ENCODE measurements at regions not wholly inside any gene's neighbourhood (a gene's known extent, or its start where the extent isn't known, plus 50 kb on each side); places are given as distances from the start of the nearest gene placed in this dataset.

DNA sequence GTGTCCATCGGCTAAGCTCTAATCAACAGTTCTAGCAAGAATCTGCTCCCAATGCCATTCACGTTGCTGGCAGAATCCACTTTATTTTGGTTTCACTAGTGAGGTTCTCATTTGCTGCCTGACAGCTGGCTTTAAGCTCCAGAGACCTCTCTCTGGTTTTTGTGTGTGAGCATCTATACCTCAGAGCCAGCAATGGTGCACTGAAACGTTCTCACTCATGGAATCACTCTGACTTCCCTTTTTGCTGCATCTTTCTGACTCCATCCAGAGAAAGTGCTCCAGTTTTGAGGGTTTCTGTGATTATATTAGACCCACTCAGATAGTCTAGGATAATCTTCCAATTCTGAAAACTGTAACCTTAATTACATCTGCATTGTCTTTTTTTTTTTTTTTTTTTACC is 596.6 kb downstream of the RNF144A start:
- Histone ChIP-seq H3K4me3 (ENCODE audit: low read length in 2 of 2) (no peak overlapping the region), H3K27ac (ENCODE audit: low read depth in 1 of 2, low read length in 1 of 2) (no peak overlapping the region), H3K36me3 (ENCODE audit: control insufficient read depth in 2 of 2, insufficient read depth in 2 of 2, low read length in 1 of 2) (no peaks in the 10 kb centered on the region), H3K9me3 (ENCODE audit: control insufficient read depth in 2 of 2, insufficient read depth in 1 of 2, low read length in 1 of 2) (peaks cover 0 to 4% of the 10 kb centered on the region in 2 donors), H3K4me1 (ENCODE audit: control insufficient read depth in 2 of 2, insufficient read depth in 2 of 2, low read length in 2 of 2) (peaks cover 0 to 2% of the 10 kb centered on the region in 2 donors), H3K27me3 (ENCODE audit: control insufficient read depth in 2 of 2, insufficient read depth in 1 of 2, low read length in 1 of 2) (no peaks in the 10 kb centered on the region)
- DNase-seq (ENCODE audit: low read depth in 6 of 9, low spot score in 9 of 9), result no peak
- WGBS, result 91% methylated on average over 3 of the region's 3 CpGs

- Histone ChIP-seq H3K9me3 (ENCODE audit: control insufficient read depth in 2 of 2, insufficient read depth in 1 of 2, low read length in 1 of 2) (peaks cover 0 to 4% of the 10 kb centered on the region in 2 donors), H3K27ac (ENCODE audit: low read depth in 1 of 2, low read length in 1 of 2) (no peak overlapping the region), H3K27me3 (ENCODE audit: control insufficient read depth in 2 of 2, insufficient read depth in 1 of 2, low read length in 1 of 2) (no peaks in the 10 kb centered on the region), H3K36me3 (ENCODE audit: control insufficient read depth in 2 of 2, insufficient read depth in 2 of 2, low read length in 1 of 2) (no peaks in the 10 kb centered on the region), H3K4me1 (ENCODE audit: control insufficient read depth in 2 of 2, insufficient read depth in 2 of 2, low read length in 2 of 2) (peaks cover 0 to 2% of the 10 kb centered on the region in 2 donors), H3K4me3 (ENCODE audit: low read length in 2 of 2) (no peak overlapping the region)
- peak in 1 of 9 donors; percentile 45 for DNase-seq (ENCODE audit: low read depth in 6 of 9, low spot score in 9 of 9)
Measured at GRCh38 chr2:7515327-7515726, 598.1 kb downstream of the RNF144A start.

DNA sequence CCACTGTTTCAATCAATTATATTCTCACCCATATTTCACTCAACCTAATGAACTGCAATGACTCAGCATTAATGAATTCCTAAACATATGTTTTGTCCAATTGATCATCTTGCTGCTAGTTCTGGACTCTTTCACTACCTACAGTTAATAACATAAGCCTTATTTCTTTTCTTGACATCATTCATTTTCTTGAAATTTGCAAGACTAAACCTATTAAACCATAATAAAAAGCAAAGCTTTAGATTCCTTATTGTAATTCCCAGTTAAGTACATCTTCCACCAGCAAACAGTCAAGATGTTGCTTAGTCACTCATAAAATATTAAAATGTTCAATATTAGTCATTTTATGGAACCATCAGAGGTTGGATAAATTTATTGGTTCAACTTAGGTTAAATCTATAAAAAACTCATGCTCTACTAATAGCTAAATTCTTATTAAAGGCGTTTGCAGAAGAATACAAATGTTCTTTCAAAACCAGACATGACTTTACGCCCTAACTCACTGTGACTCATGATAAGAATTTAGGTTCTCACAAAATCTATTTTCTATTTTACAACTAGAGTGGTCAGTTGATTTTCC is 599.4 kb downstream of the RNF144A start:
- Histone ChIP-seq H3K36me3 (ENCODE audit: control insufficient read depth in 2 of 2, insufficient read depth in 2 of 2, low read length in 1 of 2) (no peaks in the 10 kb centered on the region), H3K9me3 (ENCODE audit: control insufficient read depth in 2 of 2, insufficient read depth in 1 of 2, low read length in 1 of 2) (no peaks in the 10 kb centered on the region), H3K27ac (ENCODE audit: low read depth in 1 of 2, low read length in 1 of 2) (no peak overlapping the region), H3K4me3 (ENCODE audit: low read length in 2 of 2) (no peak overlapping the region), H3K27me3 (ENCODE audit: control insufficient read depth in 2 of 2, insufficient read depth in 1 of 2, low read length in 1 of 2) (no peaks in the 10 kb centered on the region), H3K4me1 (ENCODE audit: control insufficient read depth in 2 of 2, insufficient read depth in 2 of 2, low read length in 2 of 2) (no peaks in the 10 kb centered on the region)
- DNase-seq (ENCODE audit: low read depth in 6 of 9, low spot score in 9 of 9), result no peak
- WGBS, result 95% methylated on average over 2 of the region's 2 CpGs

GRCh38 chr2:7517088-7517487 is 599.9 kb downstream of the RNF144A start:
- Histone ChIP-seq H3K27me3 (ENCODE audit: control insufficient read depth in 2 of 2, insufficient read depth in 1 of 2, low read length in 1 of 2) (no peaks in the 10 kb centered on the region), H3K36me3 (ENCODE audit: control insufficient read depth in 2 of 2, insufficient read depth in 2 of 2, low read length in 1 of 2) (no peaks in the 10 kb centered on the region), H3K9me3 (ENCODE audit: control insufficient read depth in 2 of 2, insufficient read depth in 1 of 2, low read length in 1 of 2) (no peaks in the 10 kb centered on the region), H3K4me3 (ENCODE audit: low read length in 2 of 2) (no peak overlapping the region), H3K4me1 (ENCODE audit: control insufficient read depth in 2 of 2, insufficient read depth in 2 of 2, low read length in 2 of 2) (no peaks in the 10 kb centered on the region), H3K27ac (ENCODE audit: low read depth in 1 of 2, low read length in 1 of 2) (no peak overlapping the region)
- 90% methylated on average over 6 of the region's 6 CpGs for WGBS
- peak in 2 of 9 donors; percentile 13 to 43 for DNase-seq (ENCODE audit: low read depth in 6 of 9, low spot score in 9 of 9)

DNA sequence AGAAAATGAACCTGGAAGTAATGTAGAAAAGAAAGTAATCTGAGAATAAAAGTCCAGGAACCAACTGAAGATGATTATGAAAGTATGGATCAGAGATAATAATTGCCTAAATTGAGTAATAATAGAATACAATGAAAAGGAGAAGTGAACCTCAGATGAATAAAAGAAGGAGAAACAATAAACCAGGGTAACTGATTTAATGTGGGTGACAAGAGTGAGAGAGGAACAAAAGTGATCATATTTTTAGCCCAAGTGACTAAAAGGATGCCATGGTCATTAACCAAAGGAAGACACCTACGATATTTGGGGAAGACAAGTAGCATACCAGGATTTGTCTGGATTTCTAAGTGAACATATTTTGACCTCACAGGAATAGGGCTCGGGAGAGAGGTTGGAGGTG is 600.6 kb downstream of the RNF144A start:
- H3K27ac ChIP-seq (ENCODE audit: low read depth in 1 of 2, low read length in 1 of 2), result no peak overlapping the region
- no peaks in the 10 kb centered on the region for H3K9me3 ChIP-seq (ENCODE audit: control insufficient read depth in 2 of 2, insufficient read depth in 1 of 2, low read length in 1 of 2)
- 90% methylated on average over 2 of the region's 2 CpGs for WGBS
- no peaks in the 10 kb centered on the region for H3K4me1 ChIP-seq (ENCODE audit: control insufficient read depth in 2 of 2, insufficient read depth in 2 of 2, low read length in 2 of 2)
- no peak for DNase-seq (ENCODE audit: low read depth in 6 of 9, low spot score in 9 of 9)
- H3K36me3 ChIP-seq (ENCODE audit: control insufficient read depth in 2 of 2, insufficient read depth in 2 of 2, low read length in 1 of 2), result no peaks in the 10 kb centered on the region
- no peaks in the 10 kb centered on the region for H3K27me3 ChIP-seq (ENCODE audit: control insufficient read depth in 2 of 2, insufficient read depth in 1 of 2, low read length in 1 of 2)
- no peak overlapping the region for H3K4me3 ChIP-seq (ENCODE audit: low read length in 2 of 2)

DNA sequence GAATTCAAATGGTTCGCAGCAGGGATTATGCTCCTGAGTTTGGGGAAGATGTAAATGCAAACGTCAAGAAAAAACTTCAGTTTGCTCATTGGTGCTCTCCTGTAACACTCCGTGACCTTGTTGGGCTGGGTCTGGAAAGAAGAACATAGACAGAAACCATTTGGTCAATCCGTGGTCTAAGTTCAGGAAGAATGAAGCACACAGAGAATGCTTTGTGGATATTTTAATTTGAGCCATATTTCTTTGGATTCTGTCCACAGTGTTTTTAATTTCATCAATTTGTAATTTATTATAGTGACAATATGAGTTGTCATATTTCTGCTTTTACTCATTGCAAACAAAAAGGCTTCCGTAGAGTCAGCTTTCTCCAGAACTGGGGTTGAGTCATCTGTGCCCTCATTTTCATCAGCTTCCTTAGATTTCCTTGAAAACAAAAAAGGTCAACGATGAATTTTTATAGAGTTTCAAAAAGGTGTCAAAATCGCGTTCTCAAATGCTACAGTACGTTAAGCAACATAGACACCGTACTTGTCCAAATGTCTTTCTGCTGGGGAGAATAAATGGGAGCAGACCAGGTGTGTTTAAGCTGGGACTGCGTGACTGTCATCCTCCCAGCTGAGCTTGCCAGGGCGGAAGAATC is 606.4 kb downstream of the RNF144A start:
- 94% methylated on average over 12 of the region's 12 CpGs for WGBS
- H3K27ac ChIP-seq (ENCODE audit: low read depth in 1 of 2, low read length in 1 of 2), result no peak overlapping the region
- H3K4me3 ChIP-seq (ENCODE audit: low read length in 2 of 2), result no peak overlapping the region
- H3K9me3 ChIP-seq (ENCODE audit: control insufficient read depth in 2 of 2, insufficient read depth in 1 of 2, low read length in 1 of 2), result peaks cover 0 to 2% of the 10 kb centered on the region in 2 donors
- H3K4me1 ChIP-seq (ENCODE audit: control insufficient read depth in 2 of 2, insufficient read depth in 2 of 2, low read length in 2 of 2), result no peaks in the 10 kb centered on the region
- DNase-seq (ENCODE audit: low read depth in 6 of 9, low spot score in 9 of 9), result no peak
- H3K27me3 ChIP-seq (ENCODE audit: control insufficient read depth in 2 of 2, insufficient read depth in 1 of 2, low read length in 1 of 2), result no peaks in the 10 kb centered on the region
- no peaks in the 10 kb centered on the region for H3K36me3 ChIP-seq (ENCODE audit: control insufficient read depth in 2 of 2, insufficient read depth in 2 of 2, low read length in 1 of 2)

- Histone ChIP-seq H3K4me1 (ENCODE audit: control insufficient read depth in 2 of 2, insufficient read depth in 2 of 2, low read length in 2 of 2) (no peaks in the 10 kb centered on the region), H3K27me3 (ENCODE audit: control insufficient read depth in 2 of 2, insufficient read depth in 1 of 2, low read length in 1 of 2) (no peaks in the 10 kb centered on the region), H3K9me3 (ENCODE audit: control insufficient read depth in 2 of 2, insufficient read depth in 1 of 2, low read length in 1 of 2) (peaks cover 0 to 6% of the 10 kb centered on the region in 2 donors), H3K27ac (ENCODE audit: low read depth in 1 of 2, low read length in 1 of 2) (no peak overlapping the region), H3K36me3 (ENCODE audit: control insufficient read depth in 2 of 2, insufficient read depth in 2 of 2, low read length in 1 of 2) (no peaks in the 10 kb centered on the region), H3K4me3 (ENCODE audit: low read length in 2 of 2) (no peak overlapping the region)
- no peak for DNase-seq (ENCODE audit: low read depth in 6 of 9, low spot score in 9 of 9)
- 98% methylated on average over 3 of the region's 3 CpGs for WGBS
Measured at GRCh38 chr2:7524195-7524594, 607.0 kb downstream of the RNF144A start.

DNA sequence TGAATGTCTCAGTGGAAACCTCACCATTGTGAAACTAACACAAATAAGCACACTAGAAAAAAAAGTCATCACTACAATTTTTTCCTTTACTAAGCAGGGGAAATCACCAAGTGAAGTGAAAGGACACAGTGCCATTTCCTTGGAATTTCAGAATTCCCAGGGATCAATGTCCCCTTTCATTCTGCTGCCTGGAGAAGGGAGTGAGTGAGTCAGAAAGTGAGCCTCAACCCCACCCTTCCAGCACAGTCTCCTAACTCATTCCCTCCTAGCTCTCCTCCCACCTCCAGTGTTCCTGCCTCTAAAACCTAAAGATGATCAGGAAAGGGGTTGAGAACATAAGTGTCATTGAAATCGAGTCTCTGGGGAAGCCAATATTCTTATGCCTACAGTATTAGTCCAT is 608.5 kb downstream of the RNF144A start:
- 96% methylated on average over 1 of the region's 1 CpG for WGBS
- H3K4me1 ChIP-seq (ENCODE audit: control insufficient read depth in 2 of 2, insufficient read depth in 2 of 2, low read length in 2 of 2), result no peaks in the 10 kb centered on the region
- no peak for DNase-seq (ENCODE audit: low read depth in 6 of 9, low spot score in 9 of 9)

DNA sequence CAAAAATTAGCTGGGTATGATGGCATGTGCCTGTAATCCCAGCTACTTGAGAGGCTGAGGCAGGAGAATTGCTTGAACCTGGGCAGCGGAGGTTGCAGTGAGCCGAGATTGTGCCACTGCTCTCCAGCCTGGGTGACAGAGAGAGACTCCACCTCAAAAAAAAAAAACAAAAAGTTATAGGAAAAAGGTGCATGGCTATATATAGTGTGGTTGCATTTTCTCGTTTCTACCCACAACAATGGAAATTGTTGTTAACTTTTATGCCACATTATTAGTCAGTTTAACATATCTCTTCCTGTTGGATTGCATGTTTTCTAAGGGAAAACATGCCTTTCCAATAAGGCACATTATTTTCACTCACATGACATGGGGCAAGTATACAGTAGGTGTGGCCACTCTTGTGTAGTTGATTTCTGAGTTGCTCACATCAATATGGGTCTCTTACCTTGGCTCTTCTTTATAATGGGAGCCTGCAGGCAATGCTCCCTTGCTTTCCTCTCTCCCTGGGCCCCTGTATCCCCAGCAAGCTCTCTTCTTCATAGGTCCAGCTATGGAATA is 610.0 kb downstream of the RNF144A start:
- 92% methylated on average over 3 of the region's 3 CpGs for WGBS
- no peaks in the 10 kb centered on the region for H3K27me3 ChIP-seq (ENCODE audit: control insufficient read depth in 2 of 2, insufficient read depth in 1 of 2, low read length in 1 of 2)
- H3K36me3 ChIP-seq (ENCODE audit: control insufficient read depth in 2 of 2, insufficient read depth in 2 of 2, low read length in 1 of 2), result no peaks in the 10 kb centered on the region
- H3K4me3 ChIP-seq (ENCODE audit: low read length in 2 of 2), result no peak overlapping the region
- H3K27ac ChIP-seq (ENCODE audit: low read depth in 1 of 2, low read length in 1 of 2), result no peak overlapping the region
- peaks cover 0 to 15% of the 10 kb centered on the region in 2 donors for H3K9me3 ChIP-seq (ENCODE audit: control insufficient read depth in 2 of 2, insufficient read depth in 1 of 2, low read length in 1 of 2)
- DNase-seq (ENCODE audit: low read depth in 6 of 9, low spot score in 9 of 9), result no peak
- H3K4me1 ChIP-seq (ENCODE audit: control insufficient read depth in 2 of 2, insufficient read depth in 2 of 2, low read length in 2 of 2), result no peaks in the 10 kb centered on the region

More for the DNA sequence above, 608.5 kb downstream of the RNF144A start:
- Histone ChIP-seq H3K27me3 (ENCODE audit: control insufficient read depth in 2 of 2, insufficient read depth in 1 of 2, low read length in 1 of 2) (no peaks in the 10 kb centered on the region), H3K27ac (ENCODE audit: low read depth in 1 of 2, low read length in 1 of 2) (no peak overlapping the region), H3K4me3 (ENCODE audit: low read length in 2 of 2) (no peak overlapping the region), H3K36me3 (ENCODE audit: control insufficient read depth in 2 of 2, insufficient read depth in 2 of 2, low read length in 1 of 2) (no peaks in the 10 kb centered on the region), H3K9me3 (ENCODE audit: control insufficient read depth in 2 of 2, insufficient read depth in 1 of 2, low read length in 1 of 2) (peaks cover 0 to 9% of the 10 kb centered on the region in 2 donors)
